HG03558 (cell line): ENCODE measurements at regions not wholly inside any gene's neighbourhood (a gene's known extent, or its start where the extent isn't known, plus 50 kb on each side); places are given as distances from the start of the nearest gene placed in this dataset.
"Not testable (repeated sequence)": the region's sequence is repeated elsewhere in the genome, so short reads cannot be mapped to it uniquely, and the experiment has no call there.

Source experiments
- ATAC-seq: cut with Tn5 transposase; IDR thresholded peaks from one replicate; pipeline ENCODE4 v1.9.1; 2021; ENCODE audit warnings: moderate number of reproducible peaks; ENCODE audit not compliant: unreplicated experiment; ENCODE audit errors: extremely low read depth

- ATAC-seq = no peak
Observed at GRCh38 chr22:22345781-22346180, 101.2 kb downstream of the VPREB1 start.

DNA sequence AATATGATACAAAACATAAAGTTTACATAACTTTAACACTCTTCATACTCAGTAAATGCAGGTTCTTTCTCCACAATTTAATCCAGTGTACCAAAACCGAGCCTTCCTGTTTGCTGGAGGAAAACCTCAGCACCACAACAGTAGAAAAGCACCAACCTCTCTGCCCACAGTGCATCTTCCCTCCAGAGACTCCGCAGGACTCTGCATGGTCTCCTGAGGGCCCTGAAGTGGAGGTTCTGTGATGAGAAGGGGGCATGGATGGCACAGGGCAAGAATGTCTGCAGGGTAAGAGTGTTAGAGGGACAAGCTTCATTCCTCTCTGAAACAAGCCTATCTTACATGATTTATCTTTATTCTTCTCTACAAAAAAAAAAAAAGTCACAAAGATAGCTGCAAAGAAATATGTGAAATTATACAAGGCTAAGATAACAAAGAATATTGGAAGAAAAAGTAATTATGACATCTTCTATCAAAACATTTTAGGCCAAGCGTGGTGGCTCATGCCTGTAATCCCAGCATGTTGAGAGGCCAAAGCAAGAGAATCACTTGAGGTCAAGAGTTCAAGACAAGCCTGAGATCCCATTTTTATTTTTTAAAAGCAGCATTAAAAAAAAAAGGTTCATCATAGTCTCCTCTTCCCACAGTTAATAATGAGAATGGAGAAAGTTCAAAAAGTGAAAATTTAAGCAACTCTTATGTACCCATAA is 102.0 kb downstream of the VPREB1 start:
- ATAC-seq = no peak

GRCh38 chr22:22348127-22348814 is 103.7 kb downstream of the VPREB1 start:
- ATAC-seq = no peak

- ATAC-seq = no peak
Observed at GRCh38 chr22:22348815-22349454, 104.3 kb downstream of the VPREB1 start.

- no peak for ATAC-seq
Observed at GRCh38 chr22:22349455-22349836, 104.9 kb downstream of the VPREB1 start.

DNA sequence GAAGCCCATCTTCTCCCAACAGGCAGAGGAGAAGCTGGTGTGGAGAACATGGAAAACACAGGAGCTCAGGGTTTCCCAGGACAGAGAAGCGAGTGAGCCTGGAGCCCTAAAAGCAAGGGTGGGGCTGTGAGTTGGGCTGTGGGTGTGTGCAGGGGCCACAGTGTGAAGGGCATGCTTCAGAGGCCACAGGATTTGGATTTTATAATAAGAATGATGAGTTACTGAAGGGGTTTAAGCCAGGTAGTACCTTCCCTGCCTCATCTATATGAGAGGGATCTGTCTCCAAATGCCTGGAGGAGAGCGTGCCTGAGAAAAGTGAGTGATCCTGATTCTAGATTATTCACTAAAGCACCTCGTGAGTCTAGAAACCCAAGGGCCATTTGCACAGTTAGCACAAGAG is 106.8 kb downstream of the VPREB1 start:
- ATAC-seq = no peak

GRCh38 chr22:22352371-22352999 is 107.9 kb downstream of the VPREB1 start:
- ATAC-seq = no peak

DNA sequence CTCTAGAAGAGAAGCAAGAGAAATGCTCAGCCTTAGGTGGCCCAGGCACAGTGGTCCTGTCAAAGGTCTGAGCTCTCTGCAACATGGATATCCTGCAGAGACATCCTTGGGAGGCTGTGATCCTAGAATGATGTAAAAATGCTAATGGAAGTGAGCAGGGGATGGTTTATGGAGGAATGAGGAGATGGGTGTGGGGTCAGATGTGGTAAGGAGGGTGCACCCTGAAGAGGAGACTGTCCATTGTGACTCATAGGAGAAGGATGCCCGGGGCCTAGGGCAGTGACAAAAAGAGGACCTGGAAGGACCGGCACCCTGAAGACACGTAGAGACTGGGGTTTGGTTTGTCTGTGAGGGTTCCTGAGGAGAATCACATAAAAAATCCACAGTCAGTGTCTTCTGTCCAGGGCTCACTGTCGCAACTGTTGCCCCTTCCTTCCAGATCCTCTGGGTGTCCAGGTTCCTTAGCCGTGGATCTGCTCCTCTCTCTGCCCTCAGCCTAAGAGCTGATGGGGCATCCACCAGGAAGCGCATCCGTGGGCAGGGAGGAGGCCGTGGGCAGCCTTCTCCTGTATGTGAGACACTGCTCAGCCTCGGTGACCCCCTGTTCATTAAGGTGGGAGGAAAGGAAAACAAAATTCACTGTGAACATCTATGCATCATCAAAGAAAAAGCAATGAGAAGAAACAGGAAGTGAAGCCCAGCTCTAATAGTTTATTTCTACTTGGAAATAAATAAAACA is 110.7 kb downstream of the VPREB1 start:
- no peak for ATAC-seq

GRCh38 chr22:22357024-22357883 is 112.7 kb downstream of the VPREB1 start:
- ATAC-seq = no peak

DNA sequence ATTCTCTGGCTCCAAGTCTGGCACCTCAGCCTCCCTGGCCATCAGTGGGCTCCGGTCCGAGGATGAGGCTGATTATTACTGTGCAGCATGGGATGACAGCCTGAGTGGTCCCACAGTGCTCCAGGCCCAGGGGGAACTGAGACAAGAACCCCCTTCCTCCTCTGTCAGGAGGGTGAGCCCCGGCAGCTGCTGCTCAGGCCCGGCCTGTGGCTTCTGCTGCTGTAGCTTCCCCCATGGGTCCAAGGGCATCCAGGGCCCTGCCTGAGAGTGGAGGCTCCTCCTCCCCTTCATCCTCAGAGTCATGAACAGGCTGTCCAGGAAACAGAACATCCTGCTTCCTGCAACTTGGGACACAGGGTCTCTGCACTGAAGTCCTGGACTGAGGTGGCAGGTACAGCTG is 113.6 kb downstream of the VPREB1 start:
- ATAC-seq = no peak

DNA sequence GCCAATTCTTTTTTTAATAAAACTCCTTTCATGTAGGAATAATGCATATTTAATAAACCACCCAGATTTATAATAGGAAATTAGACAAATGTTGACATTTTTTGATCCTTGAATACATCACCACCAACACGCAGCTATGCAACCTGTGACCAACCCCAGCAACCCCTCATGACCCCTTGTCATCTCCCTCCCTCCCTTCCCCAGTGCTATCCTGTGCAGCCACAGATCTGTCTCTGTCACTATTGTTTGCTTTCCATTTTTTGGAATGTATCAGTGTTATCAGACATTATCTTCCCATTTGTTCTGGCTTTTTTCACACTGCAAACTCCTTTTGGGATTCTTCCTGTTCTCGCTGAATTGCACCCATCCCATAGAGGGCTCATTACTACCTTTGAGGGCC is 114.1 kb downstream of the VPREB1 start:
- ATAC-seq = no peak

DNA sequence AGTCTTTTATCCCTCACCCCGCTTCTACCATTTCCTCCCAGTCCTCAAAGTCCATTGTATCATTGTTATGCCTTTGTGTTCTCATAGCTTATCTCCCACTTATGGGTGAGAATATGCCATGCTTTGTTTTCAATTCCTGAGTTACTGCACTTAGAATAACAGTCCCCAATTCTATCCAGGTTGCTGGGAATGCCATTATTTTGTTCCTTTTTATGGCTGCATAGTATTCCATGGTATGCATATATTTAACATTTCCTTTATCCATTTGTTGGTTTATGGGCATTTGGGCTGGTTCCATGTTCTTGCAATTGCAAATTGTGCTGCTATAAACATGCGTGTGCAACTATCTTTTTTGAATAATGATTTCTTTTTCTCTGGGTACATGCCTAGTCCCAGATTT is 114.9 kb downstream of the VPREB1 start:
- no peak for ATAC-seq

DNA sequence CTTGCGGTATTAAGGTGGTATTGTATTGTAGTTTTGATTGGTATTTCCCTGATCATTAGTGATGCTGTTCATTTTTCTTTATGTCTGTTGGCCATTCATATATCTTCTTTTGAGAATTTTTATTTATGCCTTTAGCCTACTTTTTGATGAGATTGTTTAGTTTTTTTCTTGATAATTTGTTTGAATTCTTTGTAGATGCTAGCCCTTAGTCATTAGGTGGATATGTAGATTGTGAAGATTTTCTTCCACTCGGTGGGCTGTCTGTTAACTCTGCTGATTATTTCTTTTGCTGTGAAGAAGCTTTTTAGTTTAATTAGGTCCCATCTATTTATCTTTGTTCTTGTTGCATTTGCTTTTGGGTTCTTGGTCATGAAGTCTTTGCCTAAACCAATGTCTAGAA is 115.4 kb downstream of the VPREB1 start:
- ATAC-seq = no peak

DNA sequence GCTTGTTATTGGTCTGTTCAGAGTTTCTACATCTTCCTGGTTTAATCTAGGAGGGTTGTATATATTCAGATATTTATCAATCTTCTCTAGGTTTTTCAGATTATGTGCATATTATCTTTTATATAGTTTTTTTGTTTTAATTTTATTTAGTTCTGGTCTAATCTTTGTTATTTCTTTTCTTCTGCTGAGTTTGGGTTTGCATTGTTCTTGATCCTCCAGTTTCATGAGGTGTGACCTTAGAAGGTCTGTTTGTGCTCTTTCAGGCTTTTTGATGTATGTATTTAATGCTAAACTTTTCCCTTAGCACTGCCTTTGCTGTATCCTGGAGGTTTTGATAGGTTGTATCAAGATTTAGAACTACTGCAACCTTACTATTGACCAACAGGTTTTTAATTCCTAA is 117.7 kb downstream of the VPREB1 start:
- no peak for ATAC-seq

DNA sequence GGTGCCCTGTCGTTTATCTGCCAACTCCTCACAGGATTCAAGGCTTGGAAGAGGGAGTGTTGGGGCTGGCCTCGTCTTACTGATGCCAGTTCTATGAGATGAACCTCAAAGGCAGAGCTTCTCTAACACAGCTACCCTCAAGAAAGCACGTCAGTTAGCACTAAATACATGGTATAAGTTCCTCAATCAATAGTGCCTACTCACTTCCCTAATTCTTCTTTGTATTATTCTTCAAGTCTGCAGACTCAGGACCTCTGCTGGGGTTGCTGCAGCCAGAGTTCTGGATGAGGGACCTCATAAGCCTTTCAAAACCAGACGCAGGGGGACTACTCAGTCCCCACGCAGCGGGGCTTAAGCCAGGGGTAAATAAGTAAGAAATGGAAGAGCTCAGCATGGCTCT is 118.3 kb downstream of the VPREB1 start:
- no peak for ATAC-seq

- no peak for ATAC-seq
Observed at GRCh38 chr22:22364207-22364606, 119.6 kb downstream of the VPREB1 start.

GRCh38 chr22:22366537-22366936 is 122.0 kb downstream of the VPREB1 start:
- no peak for ATAC-seq

GRCh38 chr22:22368516-22368915 is 123.9 kb downstream of the VPREB1 start:
- no peak for ATAC-seq

- not testable (repeated sequence) for ATAC-seq
Observed at GRCh38 chr22:22369219-22369963, 124.8 kb downstream of the VPREB1 start.
